ENCODE measurements at regions not wholly inside any gene's neighbourhood (a gene's known extent, or its start where the extent isn't known, plus 50 kb on each side); places are given as distances from the start of the nearest gene placed in this dataset.

DNA sequence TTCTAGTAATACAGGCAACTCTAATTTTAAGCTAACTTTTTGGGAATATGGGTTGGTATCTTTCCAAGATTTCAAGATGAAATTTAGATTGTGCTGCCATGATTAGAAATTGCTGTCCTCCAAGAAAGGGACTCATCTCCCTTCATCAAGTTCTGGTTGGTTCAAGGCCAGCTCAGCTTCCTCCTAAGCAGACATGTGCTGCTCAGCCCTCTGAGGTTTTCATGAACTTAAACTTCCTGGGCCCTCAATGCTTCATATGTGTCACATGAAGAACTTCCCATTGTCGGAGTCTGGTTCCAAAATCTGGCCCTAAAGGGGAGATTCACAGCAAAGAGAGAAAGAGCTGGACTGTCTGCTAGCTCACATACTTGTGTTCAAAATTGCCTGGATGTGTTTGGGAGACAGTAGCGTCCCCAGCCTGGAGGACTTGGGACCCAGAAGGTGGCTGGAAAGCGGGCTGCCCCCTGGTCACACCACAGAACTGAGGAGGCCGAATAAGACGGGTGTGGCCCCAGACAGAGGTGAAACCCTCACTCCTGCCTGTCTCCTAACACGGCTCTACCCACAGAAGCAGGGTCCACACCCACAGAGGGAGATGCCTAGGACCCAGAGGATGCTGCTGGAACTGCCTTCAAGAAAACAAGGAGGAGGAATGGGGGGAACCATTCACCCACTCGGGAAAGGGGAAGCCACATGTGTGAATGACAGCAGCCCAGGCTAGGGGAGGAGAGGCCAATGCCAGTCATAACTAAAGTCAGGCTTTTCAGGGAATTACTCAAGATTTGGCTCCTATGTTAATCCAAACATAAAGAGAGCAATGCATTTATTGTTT is 54.3 kb upstream of the GPR31 start:
- CTCF ChIA-PET, result no interaction called here
- TF ChIP-seq, protein P1, sequence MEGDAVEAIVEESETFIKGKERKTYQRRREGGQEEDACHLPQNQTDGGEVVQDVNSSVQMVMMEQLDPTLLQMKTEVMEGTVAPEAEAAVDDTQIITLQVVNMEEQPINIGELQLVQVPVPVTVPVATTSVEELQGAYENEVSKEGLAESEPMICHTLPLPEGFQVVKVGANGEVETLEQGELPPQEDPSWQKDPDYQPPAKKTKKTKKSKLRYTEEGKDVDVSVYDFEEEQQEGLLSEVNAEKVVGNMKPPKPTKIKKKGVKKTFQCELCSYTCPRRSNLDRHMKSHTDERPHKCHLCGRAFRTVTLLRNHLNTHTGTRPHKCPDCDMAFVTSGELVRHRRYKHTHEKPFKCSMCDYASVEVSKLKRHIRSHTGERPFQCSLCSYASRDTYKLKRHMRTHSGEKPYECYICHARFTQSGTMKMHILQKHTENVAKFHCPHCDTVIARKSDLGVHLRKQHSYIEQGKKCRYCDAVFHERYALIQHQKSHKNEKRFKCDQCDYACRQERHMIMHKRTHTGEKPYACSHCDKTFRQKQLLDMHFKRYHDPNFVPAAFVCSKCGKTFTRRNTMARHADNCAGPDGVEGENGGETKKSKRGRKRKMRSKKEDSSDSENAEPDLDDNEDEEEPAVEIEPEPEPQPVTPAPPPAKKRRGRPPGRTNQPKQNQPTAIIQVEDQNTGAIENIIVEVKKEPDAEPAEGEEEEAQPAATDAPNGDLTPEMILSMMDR (IDR thresholded peaks at IDR 0.05), result no peak
- TF ChIP-seq, protein P2, sequence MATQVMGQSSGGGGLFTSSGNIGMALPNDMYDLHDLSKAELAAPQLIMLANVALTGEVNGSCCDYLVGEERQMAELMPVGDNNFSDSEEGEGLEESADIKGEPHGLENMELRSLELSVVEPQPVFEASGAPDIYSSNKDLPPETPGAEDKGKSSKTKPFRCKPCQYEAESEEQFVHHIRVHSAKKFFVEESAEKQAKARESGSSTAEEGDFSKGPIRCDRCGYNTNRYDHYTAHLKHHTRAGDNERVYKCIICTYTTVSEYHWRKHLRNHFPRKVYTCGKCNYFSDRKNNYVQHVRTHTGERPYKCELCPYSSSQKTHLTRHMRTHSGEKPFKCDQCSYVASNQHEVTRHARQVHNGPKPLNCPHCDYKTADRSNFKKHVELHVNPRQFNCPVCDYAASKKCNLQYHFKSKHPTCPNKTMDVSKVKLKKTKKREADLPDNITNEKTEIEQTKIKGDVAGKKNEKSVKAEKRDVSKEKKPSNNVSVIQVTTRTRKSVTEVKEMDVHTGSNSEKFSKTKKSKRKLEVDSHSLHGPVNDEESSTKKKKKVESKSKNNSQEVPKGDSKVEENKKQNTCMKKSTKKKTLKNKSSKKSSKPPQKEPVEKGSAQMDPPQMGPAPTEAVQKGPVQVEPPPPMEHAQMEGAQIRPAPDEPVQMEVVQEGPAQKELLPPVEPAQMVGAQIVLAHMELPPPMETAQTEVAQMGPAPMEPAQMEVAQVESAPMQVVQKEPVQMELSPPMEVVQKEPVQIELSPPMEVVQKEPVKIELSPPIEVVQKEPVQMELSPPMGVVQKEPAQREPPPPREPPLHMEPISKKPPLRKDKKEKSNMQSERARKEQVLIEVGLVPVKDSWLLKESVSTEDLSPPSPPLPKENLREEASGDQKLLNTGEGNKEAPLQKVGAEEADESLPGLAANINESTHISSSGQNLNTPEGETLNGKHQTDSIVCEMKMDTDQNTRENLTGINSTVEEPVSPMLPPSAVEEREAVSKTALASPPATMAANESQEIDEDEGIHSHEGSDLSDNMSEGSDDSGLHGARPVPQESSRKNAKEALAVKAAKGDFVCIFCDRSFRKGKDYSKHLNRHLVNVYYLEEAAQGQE (IDR thresholded peaks at IDR 0.05; ENCODE audit: insufficient read depth in 1 of 2, low read depth in 2 of 2, low read length in 1 of 2), result no peak
- TF ChIP-seq SIN3A (IDR thresholded peaks at IDR 0.05; ENCODE audit: borderline replicate concordance, insufficient read depth, low read depth, low read length) (no peak), POLR2AphosphoS5 (IDR thresholded peaks at IDR 0.05; ENCODE audit: low read depth, low read length) (no peak), TCF7L2 (IDR thresholded peaks at IDR 0.05; ENCODE audit: low read depth, low read length) (no peak)
- no peaks in the 10 kb centered on the region for H3K4me1 ChIP-seq (ENCODE audit: control insufficient read depth, insufficient read depth, low read length)
- DNase-seq (ENCODE audit: low read depth, low spot score) (no peak), ATAC-seq (no peak)
- no peak overlapping the region for H3K4me3 ChIP-seq (ENCODE audit: low read depth in 2 of 2, low read length in 2 of 2)
- no peak overlapping the region for H3K27ac ChIP-seq (ENCODE audit: low read length)
- H3K27me3 ChIP-seq (ENCODE audit: control insufficient read depth, insufficient read depth, low read length), result no peaks in the 10 kb centered on the region
- intact Hi-C loops (cut with micrococcal nuclease; ENCODE audit: unreplicated experiment), result no loop called here
- in situ Hi-C loops (cut with HindIII; ENCODE audit: low pct_unique_long_range_greater_than_20kb, low sequenced_read_pairs), result no loop called here
- H3K36me3 ChIP-seq (ENCODE audit: control insufficient read depth, insufficient read depth, low read length), result no peaks in the 10 kb centered on the region
- H3K9me3 ChIP-seq (ENCODE audit: control insufficient read depth, insufficient read depth, low read depth, low read length), result no peaks in the 10 kb centered on the region
- POLR2A ChIA-PET, result no interaction called here
- no TSS peak for BruUV-seq (replicated peaks)

DNA sequence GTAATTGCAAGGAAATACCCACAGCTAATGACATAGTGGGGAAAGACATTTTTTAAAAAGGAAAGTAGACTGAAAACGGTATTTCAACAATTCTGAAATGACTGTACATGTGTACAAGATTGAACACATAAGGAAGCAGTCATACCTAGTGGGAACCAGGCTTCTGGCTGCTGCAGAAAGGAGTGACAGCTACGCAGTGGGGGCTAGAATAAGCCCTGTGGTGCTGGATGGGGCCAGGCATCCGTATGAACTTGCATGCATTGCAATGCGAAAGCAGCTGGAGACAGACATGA is 54.9 kb upstream of the GPR31 start:
- no TSS peak for BruUV-seq (replicated peaks)
- ChIA-PET CTCF (no interaction called here), POLR2A (no interaction called here)
- H3K9me3 ChIP-seq (ENCODE audit: control insufficient read depth, insufficient read depth, low read depth, low read length), result no peaks in the 10 kb centered on the region
- in situ Hi-C loops (cut with HindIII; ENCODE audit: low pct_unique_long_range_greater_than_20kb, low sequenced_read_pairs) (no loop called here), intact Hi-C loops (cut with micrococcal nuclease; ENCODE audit: unreplicated experiment) (no loop called here)
- no peaks in the 10 kb centered on the region for H3K4me1 ChIP-seq (ENCODE audit: control insufficient read depth, insufficient read depth, low read length)
- no peak for ATAC-seq
- H3K36me3 ChIP-seq (ENCODE audit: control insufficient read depth, insufficient read depth, low read length), result no peaks in the 10 kb centered on the region
- no peak for DNase-seq (ENCODE audit: low read depth, low spot score)
- TF ChIP-seq, protein P2 (IDR thresholded peaks at IDR 0.05; ENCODE audit: insufficient read depth in 1 of 2, low read depth in 2 of 2, low read length in 1 of 2), result no peak
- TF ChIP-seq TCF7L2 (IDR thresholded peaks at IDR 0.05; ENCODE audit: low read depth, low read length) (no peak), SIN3A (IDR thresholded peaks at IDR 0.05; ENCODE audit: borderline replicate concordance, insufficient read depth, low read depth, low read length) (no peak), POLR2AphosphoS5 (IDR thresholded peaks at IDR 0.05; ENCODE audit: low read depth, low read length) (no peak)
- TF ChIP-seq, protein P1 (IDR thresholded peaks at IDR 0.05), result no peak
- no peak overlapping the region for H3K27ac ChIP-seq (ENCODE audit: low read length)
- H3K27me3 ChIP-seq (ENCODE audit: control insufficient read depth, insufficient read depth, low read length), result no peaks in the 10 kb centered on the region
- H3K4me3 ChIP-seq (ENCODE audit: low read depth in 2 of 2, low read length in 2 of 2), result no peak overlapping the region

Measured in Panc1 (cell line).